Suprapubic skin (tissue), 4 donors: ENCODE measurements at regions not wholly inside any gene's neighbourhood (a gene's known extent, or its start where the extent isn't known, plus 50 kb on each side); places are given as distances from the start of the nearest gene placed in this dataset.

Experiments used
- DNase-seq, 2 donors: peaks; one replicate each; pipeline ENCODE4 v3.0.0-alpha.2; 2019; ENCODE audit warnings: low spot score in 2 of 2
- H3K27ac ChIP-seq: fragments of 200-600 bp; sonication (generic); one replicate; pipeline ENCODE4 v1.5.1; 2019
- H3K27me3 ChIP-seq: fragments of 200-600 bp; sonication (generic); one replicate; pipeline ENCODE4 v1.5.1; 2019
- H3K36me3 ChIP-seq: fragments of 200-600 bp; sonication (generic); one replicate; pipeline ENCODE4 v1.5.1; 2019
- H3K4me1 ChIP-seq: fragments of 200-600 bp; sonication (generic); one replicate; pipeline ENCODE4 v1.5.1; 2019
- H3K4me3 ChIP-seq: fragments of 200-600 bp; sonication (generic); one replicate; pipeline ENCODE4 v1.5.1; 2019; ENCODE audit warnings: mild to moderate bottlenecking
- H3K9me3 ChIP-seq: fragments of 200-600 bp; sonication (generic); one replicate; pipeline ENCODE4 v1.5.1; 2019
- EP300 ChIP-seq: sonication (generic); formaldehyde crosslinking; IDR thresholded peaks from one replicate; pipeline ENCODE4 v1.6.1; 2017; ENCODE audit warnings: antibody characterized with exemption
- POLR2A ChIP-seq, 2 donors: fragments of 450-650 bp; IDR thresholded peaks; one replicate each; pipeline ENCODE4 v1.6.1; 2017; ENCODE audit warnings: antibody characterized with exemption in 2 of 2, mild to moderate bottlenecking in 2 of 2, moderate library complexity in 2 of 2
- POLR2AphosphoS5 ChIP-seq, 3 donors: sonication (generic); formaldehyde crosslinking; IDR thresholded peaks; one replicate each; pipeline ENCODE4 v1.6.1; 2017; ENCODE audit warnings: antibody characterized with exemption in 3 of 3
- WGBS: methylation state at CpG from one replicate; pipeline ENCODE4 v1.1.5; 2018; 5-methylcytosine and 5-hydroxymethylcytosine counted together
- TF ChIP-seq, protein P1 (sequence below), 2 donors: fragments of 200-600 bp in 1 of 2; fragments of 450-650 bp in 1 of 2; sonication (generic) in 1 of 2; IDR thresholded peaks; one replicate each; pipeline ENCODE4 v1.5.1; 2016 to 2019; ENCODE audit warnings: antibody characterized with exemption in 2 of 2, mild to moderate bottlenecking in 1 of 2, moderate library complexity in 1 of 2

DNA sequence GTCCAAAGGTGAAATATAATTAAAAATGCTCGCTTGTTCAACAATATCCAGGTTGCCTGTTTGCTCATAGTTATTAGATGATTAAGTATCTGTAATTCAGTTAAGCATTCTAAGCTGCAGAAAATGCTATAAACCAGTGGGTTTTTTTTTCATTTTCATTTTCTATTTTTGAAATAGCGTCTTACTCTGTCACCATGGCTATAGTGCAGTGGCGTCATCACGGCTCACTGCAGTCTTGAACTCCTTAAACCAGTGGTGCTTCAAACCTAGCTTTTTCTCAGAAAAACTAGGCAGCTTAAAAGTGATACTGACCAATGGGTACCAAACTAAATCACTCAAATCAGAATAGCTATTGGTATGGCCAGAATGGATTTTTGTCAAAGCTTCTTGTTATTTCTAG lies 925.2 kb downstream of the TSN start:
- TF ChIP-seq POLR2A (IDR thresholded peaks at IDR 0.05) (no peak), POLR2AphosphoS5 (IDR thresholded peaks at IDR 0.05) (no peak), EP300 (no peak)
- TF ChIP-seq, protein P1, sequence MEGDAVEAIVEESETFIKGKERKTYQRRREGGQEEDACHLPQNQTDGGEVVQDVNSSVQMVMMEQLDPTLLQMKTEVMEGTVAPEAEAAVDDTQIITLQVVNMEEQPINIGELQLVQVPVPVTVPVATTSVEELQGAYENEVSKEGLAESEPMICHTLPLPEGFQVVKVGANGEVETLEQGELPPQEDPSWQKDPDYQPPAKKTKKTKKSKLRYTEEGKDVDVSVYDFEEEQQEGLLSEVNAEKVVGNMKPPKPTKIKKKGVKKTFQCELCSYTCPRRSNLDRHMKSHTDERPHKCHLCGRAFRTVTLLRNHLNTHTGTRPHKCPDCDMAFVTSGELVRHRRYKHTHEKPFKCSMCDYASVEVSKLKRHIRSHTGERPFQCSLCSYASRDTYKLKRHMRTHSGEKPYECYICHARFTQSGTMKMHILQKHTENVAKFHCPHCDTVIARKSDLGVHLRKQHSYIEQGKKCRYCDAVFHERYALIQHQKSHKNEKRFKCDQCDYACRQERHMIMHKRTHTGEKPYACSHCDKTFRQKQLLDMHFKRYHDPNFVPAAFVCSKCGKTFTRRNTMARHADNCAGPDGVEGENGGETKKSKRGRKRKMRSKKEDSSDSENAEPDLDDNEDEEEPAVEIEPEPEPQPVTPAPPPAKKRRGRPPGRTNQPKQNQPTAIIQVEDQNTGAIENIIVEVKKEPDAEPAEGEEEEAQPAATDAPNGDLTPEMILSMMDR (IDR thresholded peaks at IDR 0.05): no peak
- 87% methylated on average over 4 of the region's 4 CpGs for whole genome bisulfite sequencing
- no peaks in the 10 kb centered on the region for H3K9me3 ChIP-seq

DNA sequence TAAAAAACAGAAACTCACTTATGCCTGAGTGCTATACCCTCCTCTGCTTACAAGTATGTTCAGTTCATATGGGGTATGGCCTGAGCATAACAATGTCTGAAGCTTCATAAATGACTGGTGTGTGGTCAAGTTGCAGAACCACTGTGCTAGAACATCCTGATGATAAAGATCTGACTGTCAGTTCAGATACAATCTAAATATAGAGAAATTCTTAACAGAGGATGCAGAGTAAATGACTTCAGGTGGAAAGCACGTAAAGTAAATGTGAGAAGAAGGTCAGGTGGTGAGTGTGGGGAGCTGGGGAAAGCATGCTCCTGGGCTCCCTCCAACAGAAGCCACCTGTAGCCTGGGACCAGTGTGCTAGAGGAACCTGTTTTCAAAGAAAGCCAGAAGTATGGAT lies 926.2 kb downstream of the TSN start:
- no peak for TF ChIP-seq POLR2AphosphoS5 (IDR thresholded peaks at IDR 0.05)
- no peak for TF ChIP-seq EP300
- no peak for TF ChIP-seq POLR2A (IDR thresholded peaks at IDR 0.05)
- TF ChIP-seq, protein P1 (IDR thresholded peaks at IDR 0.05): no peak
- Histone ChIP-seq H3K27me3 (no peaks in the 10 kb centered on the region), H3K27ac (no peak overlapping the region), H3K36me3 (no peaks in the 10 kb centered on the region), H3K4me1 (no peaks in the 10 kb centered on the region), H3K9me3 (no peaks in the 10 kb centered on the region), H3K4me3 (no peak overlapping the region)
- no peak for DNase-seq
- WGBS: 38% methylated on average over 1 of the region's 1 CpG

More for the DNA sequence above, 925.2 kb downstream of the TSN start:
- Histone ChIP-seq H3K27ac (no peak overlapping the region), H3K4me3 (no peak overlapping the region), H3K4me1 (no peaks in the 10 kb centered on the region), H3K36me3 (no peaks in the 10 kb centered on the region), H3K27me3 (no peaks in the 10 kb centered on the region)
- DNase-seq: no peak

DNA sequence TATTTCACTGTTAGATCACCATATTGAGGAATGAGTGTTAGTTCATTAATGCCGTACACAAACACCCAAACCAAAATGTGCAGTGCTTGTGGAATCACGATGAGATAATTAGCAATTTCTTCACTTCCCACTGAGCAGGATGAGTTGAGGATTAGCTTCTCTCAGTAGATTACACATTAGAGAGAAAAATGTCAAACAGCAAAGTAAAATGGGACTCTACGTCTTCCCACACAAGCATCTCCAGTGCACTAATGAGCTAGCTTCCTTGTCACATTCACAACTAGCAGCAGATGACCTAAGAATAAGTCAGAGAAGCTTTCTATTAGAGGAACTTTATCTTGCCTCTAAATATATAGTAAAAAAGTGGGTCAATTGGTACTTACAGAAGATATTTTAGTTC lies 926.9 kb downstream of the TSN start:
- Histone ChIP-seq H3K4me1 (no peaks in the 10 kb centered on the region), H3K36me3 (no peaks in the 10 kb centered on the region), H3K27me3 (no peaks in the 10 kb centered on the region), H3K4me3 (no peak overlapping the region), H3K9me3 (no peaks in the 10 kb centered on the region), H3K27ac (no peak overlapping the region)
- DNase-seq: no peak
- TF ChIP-seq POLR2AphosphoS5 (IDR thresholded peaks at IDR 0.05) (no peak), POLR2A (IDR thresholded peaks at IDR 0.05) (no peak), EP300 (no peak)
- TF ChIP-seq, protein P1 (IDR thresholded peaks at IDR 0.05): no peak
- WGBS: 70% methylated on average over 3 of the region's 3 CpGs

DNA sequence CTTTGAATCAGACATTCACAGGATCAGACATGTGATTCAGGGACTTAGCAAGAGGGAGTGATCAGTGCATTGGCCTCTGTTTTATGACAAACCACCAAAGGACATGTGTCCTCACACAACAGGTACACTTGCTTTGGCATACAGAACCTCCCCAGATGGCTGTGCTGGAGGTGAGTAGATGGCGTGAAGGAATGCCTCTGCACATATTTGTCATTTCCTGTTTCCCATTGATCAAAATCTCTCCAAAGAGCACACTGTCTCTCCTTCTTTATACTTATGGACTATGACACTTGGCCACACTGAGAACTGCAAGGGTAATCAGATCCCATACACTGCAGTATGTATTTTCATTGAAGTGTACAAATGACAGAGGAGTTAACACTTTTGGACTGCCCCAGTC lies 927.6 kb downstream of the TSN start:
- TF ChIP-seq POLR2AphosphoS5 (IDR thresholded peaks at IDR 0.05): no peak
- TF ChIP-seq, protein P1 (IDR thresholded peaks at IDR 0.05): no peak
- no peak for TF ChIP-seq EP300
- TF ChIP-seq POLR2A (IDR thresholded peaks at IDR 0.05): no peak
- 76% methylated on average over 1 of the region's 1 CpG for WGBS
- H3K36me3 ChIP-seq: no peaks in the 10 kb centered on the region
- no peak overlapping the region for H3K27ac ChIP-seq
- H3K27me3 ChIP-seq: no peaks in the 10 kb centered on the region
- no peaks in the 10 kb centered on the region for H3K9me3 ChIP-seq
- no peak overlapping the region for H3K4me3 ChIP-seq
- DNase-seq: no peak
- no peaks in the 10 kb centered on the region for H3K4me1 ChIP-seq

DNA sequence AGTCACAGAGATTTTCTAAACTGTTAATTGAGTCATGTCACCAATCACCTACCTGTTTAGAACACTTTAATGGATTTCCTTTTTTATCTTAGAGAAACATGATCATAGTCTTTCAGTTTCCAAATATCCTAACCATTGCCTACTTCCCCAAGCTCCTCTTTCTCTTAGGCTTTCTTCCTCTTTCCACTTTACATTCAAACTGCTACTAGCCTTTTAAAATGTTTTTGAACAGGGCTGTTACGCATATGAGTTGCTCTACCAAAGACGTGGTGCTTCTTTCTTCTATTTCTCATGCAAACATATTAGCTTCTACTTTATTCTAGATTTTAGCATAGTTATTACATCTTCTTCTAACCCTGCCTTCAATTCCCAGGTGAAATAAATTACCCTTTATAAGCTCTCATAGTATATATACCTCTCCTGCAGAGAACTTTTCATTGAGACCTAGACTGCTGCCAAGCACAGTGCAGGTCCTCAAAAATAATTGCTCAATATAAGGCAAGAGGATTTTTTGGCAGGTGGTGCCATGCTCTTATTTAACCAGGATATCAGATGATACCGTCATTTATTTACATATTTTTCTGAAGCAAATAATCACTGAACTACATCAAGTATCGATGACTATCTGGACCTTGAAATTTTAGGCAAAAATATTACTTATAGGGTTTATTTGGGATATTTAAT lies 937.1 kb downstream of the TSN start:
- Histone ChIP-seq H3K27ac (no peak overlapping the region), H3K36me3 (no peaks in the 10 kb centered on the region), H3K27me3 (no peaks in the 10 kb centered on the region), H3K4me1 (no peaks in the 10 kb centered on the region), H3K9me3 (no peaks in the 10 kb centered on the region), H3K4me3 (no peak overlapping the region)
- no peak for TF ChIP-seq EP300
- TF ChIP-seq POLR2A (IDR thresholded peaks at IDR 0.05): no peak
- TF ChIP-seq, protein P1 (IDR thresholded peaks at IDR 0.05): no peak
- no peak for TF ChIP-seq POLR2AphosphoS5 (IDR thresholded peaks at IDR 0.05)
- 90% methylated on average over 4 of the region's 4 CpGs for WGBS
- no peak for DNase-seq
